ENCODE measurements at regions not wholly inside any gene's neighbourhood (a gene's known extent, or its start where the extent isn't known, plus 50 kb on each side); places are given as distances from the start of the nearest gene placed in this dataset.

- TF ChIP-seq CTCF (IDR thresholded peaks at IDR 0.05) = no peak
- DNase-seq = no peak
- Histone ChIP-seq H3K27me3 (ENCODE audit: control insufficient read depth in 2 of 2, insufficient read depth in 2 of 2, low read length in 2 of 2) (no peaks in the 10 kb centered on the region), H3K4me3 (replicated peaks in 1 of 3; ENCODE audit: low read depth in 2 of 3, low read length in 3 of 3) (no peak overlapping the region), H3K9me3 (replicated peaks in 1 of 2; ENCODE audit: control insufficient read depth in 1 of 2, insufficient read depth in 1 of 2, low read length in 2 of 2) (no peaks in the 10 kb centered on the region), H3K27ac (ENCODE audit: low read depth in 1 of 2, low read length in 2 of 2) (no peak overlapping the region), H2AFZ (ENCODE audit: insufficient read depth, low read depth, low read length, poor library complexity, severe bottlenecking) (no peak overlapping the region), H3K4me2 (replicated peaks; ENCODE audit: extremely low read depth, low read length, poor library complexity, severe bottlenecking) (no peak overlapping the region), H3K9ac (ENCODE audit: insufficient read depth, low read length, poor library complexity, severe bottlenecking) (no peak overlapping the region), H3K4me1 (ENCODE audit: control insufficient read depth in 1 of 2, insufficient read depth in 2 of 2, low read length in 2 of 2) (no peaks in the 10 kb centered on the region), H3K79me2 (ENCODE audit: insufficient read depth, low read length) (no peaks in the 10 kb centered on the region), H4K20me1 (ENCODE audit: insufficient read depth, low read length) (no peaks in the 10 kb centered on the region), H3K36me3 (replicated peaks in 1 of 2; ENCODE audit: control insufficient read depth in 1 of 2, insufficient read depth in 2 of 2, low read length in 2 of 2) (no peaks in the 10 kb centered on the region)
- no peaks in the 10 kb centered on the region for H3K4me1 Mint-ChIP-seq
- intact Hi-C loops (cut with micrococcal nuclease) = no loop called here
- no peaks in the 10 kb centered on the region for H3K36me3 Mint-ChIP-seq
- no peak overlapping the region for H3K27ac Mint-ChIP-seq
- 100% methylated on average over 2 of the region's 2 CpGs for WGBS (ENCODE audit: insufficient coverage)
- H3K9me3 Mint-ChIP-seq = peaks cover 0 to 6% (median 0%) of the 10 kb centered on the region in 7 donors
- no peaks in the 10 kb centered on the region for H3K27me3 Mint-ChIP-seq (ENCODE audit: low read depth in 3 of 3)
- no peak overlapping the region for H3K4me3 Mint-ChIP-seq
Observed at GRCh38 chr18:71725256-71725655, 818.9 kb downstream of the CBLN2 start.

- Histone ChIP-seq H3K9ac (ENCODE audit: insufficient read depth, low read length, poor library complexity, severe bottlenecking) (no peak overlapping the region), H3K9me3 (replicated peaks in 1 of 2; ENCODE audit: control insufficient read depth in 1 of 2, insufficient read depth in 1 of 2, low read length in 2 of 2) (no peaks in the 10 kb centered on the region), H3K36me3 (replicated peaks in 1 of 2; ENCODE audit: control insufficient read depth in 1 of 2, insufficient read depth in 2 of 2, low read length in 2 of 2) (no peaks in the 10 kb centered on the region), H3K4me2 (replicated peaks; ENCODE audit: extremely low read depth, low read length, poor library complexity, severe bottlenecking) (no peak overlapping the region), H3K79me2 (ENCODE audit: insufficient read depth, low read length) (no peaks in the 10 kb centered on the region), H3K4me1 (ENCODE audit: control insufficient read depth in 1 of 2, insufficient read depth in 2 of 2, low read length in 2 of 2) (no peaks in the 10 kb centered on the region), H2AFZ (ENCODE audit: insufficient read depth, low read depth, low read length, poor library complexity, severe bottlenecking) (no peak overlapping the region), H4K20me1 (ENCODE audit: insufficient read depth, low read length) (no peaks in the 10 kb centered on the region), H3K27ac (ENCODE audit: low read depth in 1 of 2, low read length in 2 of 2) (no peak overlapping the region), H3K27me3 (ENCODE audit: control insufficient read depth in 2 of 2, insufficient read depth in 2 of 2, low read length in 2 of 2) (no peaks in the 10 kb centered on the region), H3K4me3 (replicated peaks in 1 of 3; ENCODE audit: low read depth in 2 of 3, low read length in 3 of 3) (no peak overlapping the region)
- intact Hi-C loops (cut with micrococcal nuclease) = no loop called here
- H3K4me3 Mint-ChIP-seq = no peak overlapping the region
- no CpG with 5 or more reads among the region's 1 CpG for WGBS (ENCODE audit: insufficient coverage)
- no peak for TF ChIP-seq CTCF (IDR thresholded peaks at IDR 0.05)
- peaks cover 0 to 2% (median 0%) of the 10 kb centered on the region in 7 donors for H3K9me3 Mint-ChIP-seq
- H3K27ac Mint-ChIP-seq = no peak overlapping the region
- H3K4me1 Mint-ChIP-seq = no peaks in the 10 kb centered on the region
- H3K36me3 Mint-ChIP-seq = no peaks in the 10 kb centered on the region
- H3K27me3 Mint-ChIP-seq (ENCODE audit: low read depth in 3 of 3) = no peaks in the 10 kb centered on the region
- DNase-seq = no peak
Observed at GRCh38 chr18:71707985-71708500, 836.1 kb downstream of the CBLN2 start.

All from CD14-positive monocyte (primary cell).